Peyer's patch (tissue), 4 donors: ENCODE measurements at regions not wholly inside any gene's neighbourhood (a gene's known extent, or its start where the extent isn't known, plus 50 kb on each side); places are given as distances from the start of the nearest gene placed in this dataset.

Source experiments
- DNase-seq, 3 donors: peaks; one replicate each; pipeline ENCODE4 v3.0.0-alpha.2; 2017 to 2019
- H3K27ac ChIP-seq, 4 donors: fragments of 200-600 bp; sonication (generic); one replicate each; pipeline ENCODE4 v1.5.1; 2016 to 2019
- H3K27me3 ChIP-seq, 2 donors: fragments of 200-600 bp; sonication (generic); one replicate each; pipeline ENCODE4 v1.5.1; 2019
- H3K36me3 ChIP-seq, 3 donors: fragments of 200-600 bp; sonication (generic); one replicate each; pipeline ENCODE4 v1.5.1; 2016 to 2019
- H3K4me1 ChIP-seq, 4 donors: fragments of 200-600 bp; sonication (generic); one replicate each; pipeline ENCODE4 v1.5.1; 2016 to 2019
- H3K4me3 ChIP-seq, 4 donors: fragments of 200-600 bp; sonication (generic); 1 replicate in 3 of 4; 2 replicates in 1 of 4; pipeline ENCODE4 v1.5.1; 2016 to 2019; ENCODE audit warnings: mild to moderate bottlenecking in 1 of 4
- H3K9me3 ChIP-seq, 4 donors: fragments of 200-600 bp; sonication (generic); one replicate each; pipeline ENCODE4 v1.5.1; 2016 to 2019; ENCODE audit warnings: mild to moderate bottlenecking in 1 of 4
- POLR2A ChIP-seq, 2 donors: fragments of 450-650 bp; IDR thresholded peaks; one replicate each; pipeline ENCODE4 v1.5.1; 2017; ENCODE audit warnings: antibody characterized with exemption in 2 of 2, mild to moderate bottlenecking in 2 of 2, moderate library complexity in 2 of 2
- TF ChIP-seq, protein P1 (sequence below), 6 experiments: fragments of 450-650 bp in 4 of 6; fragments of 200-600 bp in 2 of 6; sonication (generic) in 1 of 6; IDR thresholded peaks; one replicate each; pipeline ENCODE4 v1.5.1; 2017 to 2019; ENCODE audit warnings: antibody characterized with exemption in 6 of 6, mild to moderate bottlenecking in 3 of 6, moderate library complexity in 1 of 6

GRCh38 chr22:25405841-25406509 is 158.5 kb upstream of the GRK3 start:
- peaks cover 0 to 24% (median 13%) of the 10 kb centered on the region in 4 donors for H3K4me1 ChIP-seq
- TF ChIP-seq POLR2A (IDR thresholded peaks at IDR 0.05) = no peak
- TF ChIP-seq, protein P1, sequence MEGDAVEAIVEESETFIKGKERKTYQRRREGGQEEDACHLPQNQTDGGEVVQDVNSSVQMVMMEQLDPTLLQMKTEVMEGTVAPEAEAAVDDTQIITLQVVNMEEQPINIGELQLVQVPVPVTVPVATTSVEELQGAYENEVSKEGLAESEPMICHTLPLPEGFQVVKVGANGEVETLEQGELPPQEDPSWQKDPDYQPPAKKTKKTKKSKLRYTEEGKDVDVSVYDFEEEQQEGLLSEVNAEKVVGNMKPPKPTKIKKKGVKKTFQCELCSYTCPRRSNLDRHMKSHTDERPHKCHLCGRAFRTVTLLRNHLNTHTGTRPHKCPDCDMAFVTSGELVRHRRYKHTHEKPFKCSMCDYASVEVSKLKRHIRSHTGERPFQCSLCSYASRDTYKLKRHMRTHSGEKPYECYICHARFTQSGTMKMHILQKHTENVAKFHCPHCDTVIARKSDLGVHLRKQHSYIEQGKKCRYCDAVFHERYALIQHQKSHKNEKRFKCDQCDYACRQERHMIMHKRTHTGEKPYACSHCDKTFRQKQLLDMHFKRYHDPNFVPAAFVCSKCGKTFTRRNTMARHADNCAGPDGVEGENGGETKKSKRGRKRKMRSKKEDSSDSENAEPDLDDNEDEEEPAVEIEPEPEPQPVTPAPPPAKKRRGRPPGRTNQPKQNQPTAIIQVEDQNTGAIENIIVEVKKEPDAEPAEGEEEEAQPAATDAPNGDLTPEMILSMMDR (IDR thresholded peaks at IDR 0.05) = no peak
- H3K4me3 ChIP-seq = peak overlapping the region; percentile 75 to 99 (median 87)
- H3K9me3 ChIP-seq = no peaks in the 10 kb centered on the region
- H3K36me3 ChIP-seq = no peaks in the 10 kb centered on the region
- peak overlapping the region; percentile 71 to 95 (median 82) for H3K27ac ChIP-seq
- H3K27me3 ChIP-seq = no peaks in the 10 kb centered on the region
- no peak for DNase-seq

- Histone ChIP-seq H3K36me3 (no peaks in the 10 kb centered on the region), H3K4me1 (peaks cover 0 to 21% (median 13%) of the 10 kb centered on the region in 4 donors), H3K4me3 (no peak overlapping the region), H3K27ac (no peak overlapping the region), H3K27me3 (no peaks in the 10 kb centered on the region), H3K9me3 (no peaks in the 10 kb centered on the region)
- TF ChIP-seq, protein P1 (IDR thresholded peaks at IDR 0.05) = no peak
- TF ChIP-seq POLR2A (IDR thresholded peaks at IDR 0.05) = no peak
- no peak for DNase-seq
Measured at GRCh38 chr22:25406510-25407210, 157.8 kb upstream of the GRK3 start.

DNA sequence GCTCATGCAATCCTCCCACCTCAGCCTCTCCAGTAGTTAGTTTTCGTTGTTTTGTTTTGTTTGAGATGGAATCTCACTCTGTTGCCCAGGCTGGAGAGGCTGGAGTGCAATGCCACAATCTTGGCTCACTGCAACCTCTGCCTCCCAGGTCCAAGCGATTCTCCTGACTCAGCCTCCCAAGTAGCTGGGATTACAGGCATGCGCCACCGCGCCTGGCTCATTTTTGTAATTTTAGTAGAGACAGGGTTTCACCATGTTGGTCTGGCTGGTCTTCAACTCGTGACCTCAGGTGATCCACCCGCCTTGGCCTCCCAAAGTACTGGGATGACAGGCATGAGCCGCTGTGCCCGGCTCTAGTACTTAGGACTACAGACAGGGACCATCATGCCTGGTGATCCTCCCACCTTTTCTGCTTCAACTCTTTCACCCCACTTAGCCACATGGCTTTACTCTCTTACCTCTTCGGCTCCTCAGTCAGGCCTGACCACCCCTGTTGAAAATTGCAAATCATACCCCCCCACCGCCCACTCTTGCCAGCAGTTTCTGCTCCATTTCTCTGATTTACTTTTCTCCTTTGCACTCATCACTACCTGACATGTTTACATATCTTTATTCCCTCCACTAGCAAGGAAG is 157.1 kb upstream of the GRK3 start:
- no peaks in the 10 kb centered on the region for H3K27me3 ChIP-seq
- H3K27ac ChIP-seq = no peak overlapping the region
- no peak for TF ChIP-seq POLR2A (IDR thresholded peaks at IDR 0.05)
- TF ChIP-seq, protein P1 (IDR thresholded peaks at IDR 0.05) = no peak
- H3K4me3 ChIP-seq = no peak overlapping the region
- H3K36me3 ChIP-seq = no peaks in the 10 kb centered on the region
- no peaks in the 10 kb centered on the region for H3K9me3 ChIP-seq
- no peak for DNase-seq
- H3K4me1 ChIP-seq = peaks cover 0 to 21% (median 13%) of the 10 kb centered on the region in 4 donors

DNA sequence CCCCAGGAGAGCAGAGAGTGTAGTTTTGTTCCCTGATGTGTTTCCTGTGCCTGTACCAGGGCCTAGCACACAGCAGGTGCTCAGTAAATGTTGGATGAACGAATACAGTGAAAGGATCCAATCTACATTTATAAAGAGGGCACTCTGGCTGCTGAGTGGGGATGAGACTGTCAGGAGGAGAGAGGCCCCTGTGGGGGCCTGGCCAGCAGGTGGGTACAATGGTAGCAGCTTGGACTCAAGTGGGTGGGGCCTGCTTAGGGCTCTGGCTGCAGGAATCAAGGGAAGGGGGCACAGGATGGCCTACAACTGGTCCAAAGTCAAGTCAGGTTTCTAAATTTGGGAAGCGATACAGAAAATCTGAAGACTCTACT is 156.6 kb upstream of the GRK3 start:
- no peak for DNase-seq
- Histone ChIP-seq H3K4me3 (no peak overlapping the region), H3K27ac (no peak overlapping the region), H3K4me1 (peaks cover 0 to 16% (median 12%) of the 10 kb centered on the region in 4 donors), H3K36me3 (no peaks in the 10 kb centered on the region), H3K9me3 (no peaks in the 10 kb centered on the region), H3K27me3 (no peaks in the 10 kb centered on the region)
- TF ChIP-seq, protein P1 (IDR thresholded peaks at IDR 0.05) = no peak
- TF ChIP-seq POLR2A (IDR thresholded peaks at IDR 0.05) = no peak

DNA sequence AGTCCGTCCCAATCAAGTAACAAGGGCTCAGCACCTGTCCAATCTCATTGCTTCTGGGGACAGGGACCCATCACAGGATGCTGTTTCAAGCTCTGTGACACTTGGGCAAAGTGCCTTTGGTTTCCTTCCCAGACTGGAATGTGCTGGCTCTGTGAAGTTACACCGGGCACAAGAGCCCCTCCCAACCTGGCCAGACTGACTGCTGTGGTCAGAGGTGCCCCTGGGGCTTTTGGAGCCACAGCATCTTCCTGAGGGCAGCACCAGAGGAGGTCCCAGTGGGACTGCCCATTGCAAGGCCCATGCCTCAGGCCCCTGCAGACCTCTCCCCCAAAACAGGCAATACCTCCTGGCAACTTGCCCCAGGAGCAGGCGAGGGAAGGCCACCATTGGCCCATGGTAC is 155.2 kb upstream of the GRK3 start:
- Histone ChIP-seq H3K27me3 (no peaks in the 10 kb centered on the region), H3K36me3 (no peaks in the 10 kb centered on the region), H3K27ac (no peak overlapping the region), H3K4me3 (no peak overlapping the region), H3K4me1 (peaks cover 0 to 7% (median 5%) of the 10 kb centered on the region in 4 donors), H3K9me3 (peaks cover 0 to 5% (median 0%) of the 10 kb centered on the region in 4 donors)
- TF ChIP-seq, protein P1 (IDR thresholded peaks at IDR 0.05) = no peak
- TF ChIP-seq POLR2A (IDR thresholded peaks at IDR 0.05) = no peak
- DNase-seq = no peak
